ENCODE measurements at regions not wholly inside any gene's neighbourhood (a gene's known extent, or its start where the extent isn't known, plus 50 kb on each side); places are given as distances from the start of the nearest gene placed in this dataset.

DNA sequence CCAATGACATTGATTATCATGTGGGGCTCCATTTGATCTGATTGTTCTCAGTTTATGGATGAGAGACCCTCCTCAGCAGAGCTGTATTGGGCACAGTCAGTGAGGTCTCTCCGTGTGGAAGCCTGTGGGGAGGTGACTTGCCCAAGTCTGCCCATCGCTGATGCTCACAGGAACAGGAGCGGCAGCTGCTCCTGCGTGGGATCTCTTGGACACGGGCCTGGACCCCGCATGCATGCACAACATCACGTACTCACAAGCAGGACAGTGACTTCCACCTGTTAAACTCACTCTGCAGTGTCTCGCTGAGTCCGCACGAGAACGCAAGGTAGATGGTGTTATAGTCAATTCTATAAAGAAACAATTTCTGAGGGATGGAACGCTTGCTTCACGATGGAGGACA lies 55.0 kb downstream of the KCNF1 start:
- Histone ChIP-seq H3K4me1 (replicated peaks in 1 of 4; ENCODE audit: control insufficient read depth in 3 of 4, insufficient read depth in 4 of 4, low read length in 3 of 4) (no peaks in the 10 kb centered on the region; a peak in 2 of 7 replicates), H3K79me2 (ENCODE audit: control insufficient read depth in 1 of 2, insufficient read depth in 2 of 2, low read length in 2 of 2) (no peaks in the 10 kb centered on the region), H3K4ac (replicated peaks; ENCODE audit: insufficient read length, low read depth, low read length) (no peak overlapping the region), H3K4me3 (ENCODE audit: extremely low read depth in 1 of 4, insufficient read depth in 2 of 4, low read depth in 3 of 4, low read length in 4 of 4) (no peak overlapping the region), H3K56ac (replicated peaks; ENCODE audit: insufficient read length, low read depth, low read length) (no peak overlapping the region), H3K9ac (replicated peaks in 1 of 4; ENCODE audit: extremely low read depth in 1 of 4, low read depth in 3 of 4, low read length in 3 of 4) (no peak overlapping the region), H3K23me2 (ENCODE audit: low read depth, low read length) (no peaks in the 10 kb centered on the region), H3K36me3 (ENCODE audit: control insufficient read depth in 2 of 4, insufficient read depth in 4 of 4, low read length in 3 of 4) (no peaks in the 10 kb centered on the region), H4K8ac (ENCODE audit: extremely low read depth, insufficient read depth, low read length) (no peak overlapping the region), H3K23ac (ENCODE audit: insufficient read length) (no peak overlapping the region), H3K79me1 (ENCODE audit: low read depth, low read length) (no peaks in the 10 kb centered on the region), H2BK15ac (ENCODE audit: low read length) (no peak overlapping the region; the same call in 1 of the 2 replicates), H2BK5ac (ENCODE audit: low read depth, low read length) (no peak overlapping the region), H4K20me1 (replicated peaks in 1 of 2; ENCODE audit: control insufficient read depth in 1 of 2, insufficient read depth in 2 of 2, low read length in 2 of 2) (no peaks in the 10 kb centered on the region), H2AK5ac (ENCODE audit: low read depth, low read length) (no peak overlapping the region), H2BK120ac (replicated peaks; ENCODE audit: low read depth, low read length) (no peak overlapping the region), H3K9me3 (ENCODE audit: insufficient read depth in 2 of 2, low read depth in 1 of 2, low read length in 1 of 2) (no peaks in the 10 kb centered on the region), H2BK12ac (ENCODE audit: low read depth, low read length) (no peak overlapping the region), H3K27me3 (replicated peaks in 1 of 4; ENCODE audit: control insufficient read depth in 3 of 4, extremely low read depth in 1 of 4, insufficient read depth in 3 of 4, low read length in 3 of 4) (0 out of 7 replicates have a peak, but pooled peaks cover 0 to 2% (median under 1%) of the 10 kb centered on the region in 4 experiments), H3K14ac (ENCODE audit: insufficient read length) (no peak overlapping the region), H3K27ac (ENCODE audit: low read depth, low read length) (no peak overlapping the region), H4K5ac (ENCODE audit: insufficient read length, low read depth, low read length) (no peak overlapping the region), H2AFZ (ENCODE audit: low read length) (no peak overlapping the region), H4K91ac (replicated peaks; ENCODE audit: insufficient read length, low read length) (no peak overlapping the region), H3K4me2 (ENCODE audit: insufficient read depth in 1 of 2, low read depth in 2 of 2, low read length in 2 of 2) (no peak overlapping the region), H3K18ac (ENCODE audit: extremely low read depth, low read length) (no peak overlapping the region), H2BK20ac (ENCODE audit: low read length) (no peak overlapping the region)
- DNase-seq (ENCODE audit: low read depth in 1 of 2, low spot score in 2 of 2) (no peak), FAIRE-seq (no peak)
- WGBS, 2 experiments (ENCODE audit: extremely low coverage in 1 of 2, insufficient coverage in 1 of 2, insufficient read length in 1 of 2, insufficient replicate concordance in 2 of 2, low coverage in 1 of 2, low lambda C conversion rate in 2 of 2, missing lambda C conversion rate in 1 of 2): 78% methylated on average over 13 of the region's 13 CpGs; no CpG with 5 or more reads in 1 of the 2 experiments
- POLR2A ChIA-PET (ENCODE audit: partially characterized antibody): no interaction called here
- TF ChIP-seq SAP30 (IDR thresholded peaks at IDR 0.05; ENCODE audit: insufficient read depth, insufficient replicate concordance, low read length) (no peak), TAF7 (optimal IDR thresholded peaks at IDR 0.05; ENCODE audit: borderline replicate concordance, low read depth, low read length) (no peak), POU5F1 (IDR thresholded peaks at IDR 0.05; ENCODE audit: low read depth, low read length) (no peak), CHD1 (IDR thresholded peaks at IDR 0.05; ENCODE audit: low read depth, low read length) (no peak), KDM4A (IDR thresholded peaks at IDR 0.05; ENCODE audit: low read depth, low read length, severe bottlenecking) (no peak), TAF1 (IDR thresholded peaks at IDR 0.05; ENCODE audit: low read depth, low read length) (no peak), RAD21 (IDR thresholded peaks at IDR 0.05 in 1 of 2, conservative IDR thresholded peaks at IDR 0.05 in 1 of 2; ENCODE audit: low read depth in 2 of 2, low read length in 2 of 2) (no peak), RFX5 (IDR thresholded peaks at IDR 0.05; ENCODE audit: borderline replicate concordance, low read depth, low read length) (no peak), FOSL1 (IDR thresholded peaks at IDR 0.05; ENCODE audit: insufficient read depth, low read depth, low read length) (no peak), EGR1 (IDR thresholded peaks at IDR 0.05; ENCODE audit: borderline replicate concordance, low read depth, low read length) (no peak)
- TF ChIP-seq, protein P1, sequence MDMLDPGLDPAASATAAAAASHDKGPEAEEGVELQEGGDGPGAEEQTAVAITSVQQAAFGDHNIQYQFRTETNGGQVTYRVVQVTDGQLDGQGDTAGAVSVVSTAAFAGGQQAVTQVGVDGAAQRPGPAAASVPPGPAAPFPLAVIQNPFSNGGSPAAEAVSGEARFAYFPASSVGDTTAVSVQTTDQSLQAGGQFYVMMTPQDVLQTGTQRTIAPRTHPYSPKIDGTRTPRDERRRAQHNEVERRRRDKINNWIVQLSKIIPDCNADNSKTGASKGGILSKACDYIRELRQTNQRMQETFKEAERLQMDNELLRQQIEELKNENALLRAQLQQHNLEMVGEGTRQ (IDR thresholded peaks at IDR 0.05; ENCODE audit: low read length): no peak
- CTCF ChIA-PET (ENCODE audit: partially characterized antibody): interaction anchor here (0.9 to 2.4 kb wide), 3 partner anchors 57 to 134 kb away, joined by 3 to 6 read pairs (median 3); no protein-coding TSS in a partner anchor

Measured in H1 (cell line).